ENCODE measurements at regions not wholly inside any gene's neighbourhood (a gene's known extent, or its start where the extent isn't known, plus 50 kb on each side); places are given as distances from the start of the nearest gene placed in this dataset.
"Not testable (repeated sequence)": the region's sequence is repeated elsewhere in the genome, so short reads cannot be mapped to it uniquely, and the experiment has no call there.

DNA sequence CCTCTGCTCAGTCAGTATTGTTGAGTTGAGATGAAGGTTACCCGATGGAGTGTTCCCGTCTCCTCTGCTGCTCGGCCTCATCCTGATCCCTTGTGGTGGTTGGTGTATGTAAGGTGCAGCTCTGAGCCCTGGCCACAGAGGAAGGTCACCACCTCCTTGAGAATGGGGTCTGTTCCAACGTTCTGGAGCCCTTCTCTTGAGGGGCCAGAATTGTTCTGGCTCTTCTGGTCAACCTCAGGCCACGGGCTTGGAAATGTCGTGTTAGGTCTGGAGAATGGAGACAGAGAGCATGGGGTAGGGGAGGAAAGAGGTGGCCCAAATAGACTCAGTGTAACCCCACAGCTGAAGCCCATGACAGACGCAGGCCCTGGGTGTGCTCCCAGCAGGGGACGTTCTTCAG, 62.3 kb upstream of the ETV3 start:
- H3K9me3 Mint-ChIP-seq: no peaks in the 10 kb centered on the region
- ATAC-seq (no peak), DNase-seq (no peak)
- H3K27ac Mint-ChIP-seq: no peak overlapping the region
- H3K4me3 Mint-ChIP-seq: no peak overlapping the region
- H3K4me1 Mint-ChIP-seq: peaks cover 5% of the 10 kb centered on the region
- H3K27me3 Mint-ChIP-seq: peaks cover 38% of the 10 kb centered on the region

DNA sequence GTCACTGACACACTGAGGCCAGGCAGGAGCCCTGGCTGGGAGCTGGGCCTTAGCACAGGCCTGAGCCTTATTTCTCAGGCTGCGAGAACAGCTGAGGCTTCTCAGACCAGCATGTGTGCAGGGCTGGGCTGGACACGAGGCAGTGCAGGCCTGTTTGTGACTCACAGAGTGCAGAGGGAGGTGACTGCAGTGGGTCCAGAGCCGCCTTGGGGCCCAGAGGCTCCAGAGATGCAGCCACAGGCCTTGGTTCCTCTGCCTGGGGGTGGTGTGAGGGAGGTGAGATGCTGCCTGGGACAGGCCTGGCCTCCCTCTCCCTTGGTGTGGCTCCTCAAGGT, 61.2 kb upstream of the ETV3 start:
- no peak overlapping the region for H3K4me3 Mint-ChIP-seq
- peaks cover 5% of the 10 kb centered on the region for H3K4me1 Mint-ChIP-seq
- ATAC-seq: no peak
- H3K27ac Mint-ChIP-seq: peak overlapping the region in 1 of 2 donors; percentile 49
- DNase-seq: no peak
- peaks cover 45% of the 10 kb centered on the region for H3K27me3 Mint-ChIP-seq
- no peaks in the 10 kb centered on the region for H3K9me3 Mint-ChIP-seq

DNA sequence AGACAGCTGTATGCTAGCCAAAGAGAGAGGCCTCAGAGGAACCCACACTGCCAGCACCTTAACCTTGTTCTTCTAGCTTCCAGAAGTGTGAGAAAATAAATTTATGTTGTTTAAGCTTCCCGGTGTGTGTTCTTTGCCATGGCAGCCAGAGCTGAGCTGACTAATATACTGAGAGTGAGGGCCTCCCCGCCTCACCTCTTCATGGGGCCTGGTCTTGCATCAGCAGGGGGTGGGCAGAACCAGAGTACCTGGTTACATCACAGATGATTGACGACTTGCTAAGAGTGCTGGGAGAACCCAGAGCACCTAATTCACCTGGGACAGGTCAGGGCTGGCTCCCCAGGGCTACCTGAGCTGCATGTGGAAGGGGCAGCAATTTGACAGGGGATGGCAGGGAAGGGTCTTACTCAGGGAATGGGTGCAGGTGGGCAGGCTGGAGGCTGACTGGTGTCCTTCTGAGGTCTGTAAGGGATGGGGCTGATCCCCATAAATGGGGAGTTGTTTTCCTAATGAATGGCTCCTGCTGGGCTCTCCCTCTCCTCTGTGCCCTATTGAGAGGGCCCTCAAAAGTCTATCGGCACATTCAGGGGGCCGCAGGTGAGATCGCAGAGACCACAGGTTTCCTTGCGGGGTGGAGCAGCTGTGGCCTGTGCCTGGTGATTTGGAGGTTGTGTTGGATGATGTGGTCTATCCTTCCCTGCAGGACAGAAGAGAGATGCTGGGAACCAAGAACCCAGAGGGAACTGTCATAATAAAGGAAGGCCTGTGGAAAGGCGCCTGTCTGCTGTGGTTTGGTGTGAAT, 60.6 kb upstream of the ETV3 start:
- peak overlapping the region; percentile 4 to 92 for H3K27ac Mint-ChIP-seq
- no peak for DNase-seq
- no peaks in the 10 kb centered on the region for H3K9me3 Mint-ChIP-seq
- H3K27me3 Mint-ChIP-seq: peaks cover 45% of the 10 kb centered on the region
- H3K4me1 Mint-ChIP-seq: peaks cover 7% of the 10 kb centered on the region
- peak; percentile 21 for ATAC-seq
- no peak overlapping the region for H3K4me3 Mint-ChIP-seq

DNA sequence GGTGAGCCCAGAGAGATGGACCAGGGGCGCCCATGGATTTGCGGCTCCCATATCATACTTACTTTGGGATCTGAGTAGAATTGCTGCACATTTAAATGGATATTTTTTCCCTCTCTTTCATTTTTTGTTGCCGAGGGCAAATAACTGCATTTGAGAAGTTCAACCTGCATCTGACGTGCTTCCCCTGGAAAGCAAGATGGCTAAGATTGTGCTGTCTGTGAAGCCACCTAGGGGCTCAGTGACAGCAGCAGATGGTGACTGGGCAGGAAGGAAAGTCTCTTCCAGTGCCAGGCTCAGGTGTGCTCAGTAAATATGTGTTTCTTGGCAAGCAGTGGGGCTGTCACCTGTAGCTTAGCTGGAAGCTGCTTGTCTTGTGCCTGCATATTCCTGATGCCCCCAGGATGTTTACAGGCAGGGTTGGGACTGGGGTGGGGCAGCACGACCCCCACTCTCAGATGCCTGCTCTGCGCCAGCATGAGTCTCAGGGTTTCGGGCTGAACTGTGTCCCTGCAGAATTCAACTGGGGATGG, 59.8 kb upstream of the ETV3 start:
- H3K4me1 Mint-ChIP-seq: peaks cover 11% of the 10 kb centered on the region
- H3K4me3 Mint-ChIP-seq: no peak overlapping the region
- H3K27me3 Mint-ChIP-seq: peaks cover 44% of the 10 kb centered on the region
- no peaks in the 10 kb centered on the region for H3K9me3 Mint-ChIP-seq
- no peak for DNase-seq
- H3K27ac Mint-ChIP-seq: peak overlapping the region in 1 of 2 donors; percentile 4
- ATAC-seq: no peak

DNA sequence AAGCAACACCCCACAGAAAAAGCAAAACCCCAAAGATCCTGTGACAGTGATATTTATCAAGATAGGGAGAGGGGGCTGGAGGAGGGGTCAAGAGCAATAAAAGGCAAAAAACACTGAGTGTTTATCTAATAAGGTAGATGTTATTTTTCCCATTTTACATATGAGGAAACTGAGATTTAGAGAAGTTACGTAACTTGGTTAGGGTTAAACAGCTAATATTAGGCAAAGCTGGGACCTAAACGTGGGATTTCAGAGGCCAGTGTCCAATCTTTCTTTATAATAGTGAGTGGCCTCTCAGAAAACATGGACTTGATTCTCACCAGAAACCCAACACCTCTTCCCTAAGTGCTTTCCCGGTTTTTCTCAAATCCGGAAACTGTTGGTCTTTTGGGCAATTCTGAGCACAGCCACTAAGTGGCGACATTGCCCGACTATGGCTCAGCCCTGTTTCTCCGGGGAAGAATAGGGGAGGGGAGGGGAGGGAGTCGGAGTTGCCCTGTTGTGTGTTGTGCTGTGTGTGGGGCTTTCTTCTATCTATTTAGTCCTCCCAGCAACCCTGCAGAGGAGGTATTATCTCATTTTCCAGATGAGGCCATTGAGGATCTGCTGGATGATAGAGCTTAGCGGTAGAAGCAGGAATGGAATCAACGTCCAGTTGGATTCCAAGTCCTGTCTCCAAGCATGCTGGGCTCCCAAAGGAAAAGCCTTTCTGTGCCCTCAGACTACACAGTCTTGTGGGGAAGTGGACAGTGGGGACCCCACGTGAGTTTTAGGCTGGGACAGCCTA, 58.7 kb upstream of the ETV3 start:
- H3K9me3 Mint-ChIP-seq, ATAC-seq, H3K4me3 Mint-ChIP-seq, DNase-seq, H3K27ac Mint-ChIP-seq: not testable (repeated sequence)
- H3K27me3 Mint-ChIP-seq: peaks cover 48% of the 10 kb centered on the region
- peaks cover 11% of the 10 kb centered on the region for H3K4me1 Mint-ChIP-seq

DNA sequence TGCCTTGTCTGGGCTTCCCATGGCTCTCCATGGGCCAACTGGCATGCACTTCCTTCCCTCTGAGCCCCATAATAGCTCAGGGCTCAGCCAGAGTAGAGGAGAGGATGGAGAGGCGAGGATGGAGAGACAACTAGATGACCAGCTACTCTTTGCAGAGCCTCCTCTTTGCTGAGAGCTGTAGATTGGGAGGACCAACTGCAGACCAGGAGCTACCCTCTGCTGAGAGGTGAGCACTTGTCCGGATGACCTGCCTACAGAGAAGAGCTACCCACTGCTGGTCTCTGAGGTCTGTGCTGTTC, 58.0 kb upstream of the ETV3 start:
- DNase-seq (no peak), ATAC-seq (no peak)
- Mint-ChIP-seq H3K27me3 (peaks cover 50% of the 10 kb centered on the region), H3K4me1 (peaks cover 11% of the 10 kb centered on the region), H3K9me3 (no peaks in the 10 kb centered on the region), H3K4me3 (no peak overlapping the region), H3K27ac (no peak overlapping the region)

DNA sequence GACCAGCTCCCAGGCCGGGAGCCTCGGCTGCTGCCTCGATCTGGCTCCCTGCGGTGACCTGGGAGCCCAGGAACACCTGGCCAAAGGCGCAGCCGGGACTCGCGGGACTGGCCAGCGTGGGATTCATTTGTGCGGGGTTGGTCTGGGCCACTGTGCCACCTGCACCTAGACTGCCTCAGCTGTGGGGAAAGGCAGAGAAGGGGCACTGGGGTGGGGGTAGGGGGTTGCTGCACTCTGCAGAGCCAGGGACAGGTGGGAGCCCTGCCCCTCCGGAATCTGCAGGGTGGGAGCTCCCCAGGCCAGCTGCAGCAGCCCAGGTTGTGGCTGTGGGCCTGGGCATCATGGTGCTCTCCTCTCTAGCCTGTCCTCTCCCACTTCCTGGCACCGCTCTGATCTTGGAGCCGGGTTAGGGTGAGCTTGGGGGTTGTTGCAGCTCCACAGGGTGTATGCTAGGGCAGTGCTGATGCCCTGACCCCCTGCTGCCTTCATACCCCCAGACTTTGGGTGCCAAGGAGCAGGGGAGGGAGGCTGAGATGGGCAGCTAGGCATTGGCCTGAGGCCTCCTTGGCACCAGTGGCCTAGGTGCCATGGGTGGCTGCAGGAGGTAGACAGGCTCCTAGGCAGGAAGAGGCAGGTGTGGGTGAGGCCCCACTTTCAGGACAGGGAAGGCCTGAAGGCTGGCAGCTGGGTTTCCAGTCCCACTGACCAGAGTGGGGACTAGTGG, 57.5 kb upstream of the ETV3 start:
- Mint-ChIP-seq H3K4me3 (no peak overlapping the region), H3K27me3 (peaks cover 50% of the 10 kb centered on the region), H3K27ac (no peak overlapping the region), H3K4me1 (peaks cover 11% of the 10 kb centered on the region), H3K9me3 (no peaks in the 10 kb centered on the region)
- no peak for DNase-seq
- peak; percentile 27 for ATAC-seq

DNA sequence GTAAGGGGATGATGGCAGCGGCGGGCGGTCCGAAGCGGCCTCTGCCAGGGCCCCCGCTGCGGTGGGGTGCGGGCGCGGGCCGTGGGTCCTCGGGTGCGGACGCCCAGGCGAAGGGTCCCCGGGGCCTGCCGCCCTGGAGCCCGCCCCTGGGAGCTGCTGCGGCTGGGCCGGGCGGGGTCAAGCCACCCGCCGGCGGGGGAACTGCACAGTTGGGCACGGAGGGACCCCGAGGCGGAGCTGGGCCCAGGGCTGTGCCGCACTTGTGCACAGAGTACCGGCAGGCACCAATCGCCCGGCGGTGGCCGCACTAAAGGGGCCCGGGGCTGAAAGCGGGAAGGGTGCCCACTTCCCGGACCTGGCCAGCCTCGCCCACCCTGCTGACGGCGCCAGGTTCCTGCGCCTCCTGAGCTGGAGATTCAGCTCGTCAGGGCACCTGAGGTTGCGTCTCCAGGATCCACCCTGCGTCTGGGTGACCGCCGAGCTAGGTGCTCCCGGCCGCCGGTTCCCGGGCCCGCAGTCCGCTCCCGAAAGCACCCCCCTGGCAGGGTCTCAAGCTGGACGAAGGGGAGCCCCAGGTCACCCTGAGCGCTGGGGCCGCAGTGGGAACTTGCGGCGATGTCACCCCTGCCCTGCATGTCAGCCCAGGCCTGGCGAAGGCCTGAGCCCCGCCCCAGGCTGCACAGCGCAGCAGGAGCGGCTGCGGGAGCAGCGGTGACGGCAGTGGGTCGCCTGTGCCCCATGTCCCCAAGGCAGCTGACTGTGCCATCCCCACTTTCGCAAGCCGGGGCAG, 56.7 kb upstream of the ETV3 start:
- Mint-ChIP-seq H3K27ac (no peak overlapping the region), H3K9me3 (no peaks in the 10 kb centered on the region), H3K4me1 (peaks cover 11% of the 10 kb centered on the region), H3K4me3 (no peak overlapping the region), H3K27me3 (peaks cover 50% of the 10 kb centered on the region)
- ATAC-seq: peak; percentile 29
- DNase-seq: no peak

DNA sequence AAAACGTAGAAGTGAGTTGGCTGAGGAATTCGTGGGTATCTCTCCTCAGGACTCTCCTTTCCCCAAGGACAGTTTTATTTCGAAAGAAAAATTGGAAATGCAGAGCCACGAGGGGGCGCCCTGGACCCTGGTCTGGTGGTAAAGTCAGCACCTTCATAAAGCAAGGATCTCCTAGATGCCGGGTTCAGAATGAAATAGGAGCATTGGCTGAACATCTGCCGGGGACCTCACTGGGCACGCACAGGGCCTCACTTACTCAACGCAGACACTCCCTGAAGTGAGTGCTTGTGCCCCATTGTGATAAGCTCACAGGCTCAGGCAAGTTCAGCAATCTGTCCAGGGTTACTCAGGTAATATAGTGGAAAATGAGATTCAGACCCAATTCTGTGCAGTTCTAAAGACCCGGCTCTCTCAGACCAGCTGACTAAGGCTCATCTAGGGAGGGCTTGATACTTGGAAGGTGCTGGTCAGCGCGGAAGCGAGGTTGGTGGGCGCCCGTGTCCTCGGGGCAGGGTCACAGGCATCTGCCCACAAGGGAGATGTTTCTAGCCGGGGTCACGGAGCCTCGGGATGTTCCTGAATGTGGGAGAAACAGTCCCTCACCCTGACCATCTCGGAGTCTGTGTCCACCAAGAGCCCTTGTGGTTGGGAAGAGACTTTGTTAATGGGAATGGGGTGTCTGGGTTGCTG, 55.7 kb upstream of the ETV3 start:
- Mint-ChIP-seq H3K27ac (no peak overlapping the region), H3K27me3 (peaks cover 54% of the 10 kb centered on the region), H3K4me3 (no peak overlapping the region), H3K4me1 (peaks cover 11% of the 10 kb centered on the region), H3K9me3 (no peaks in the 10 kb centered on the region)
- DNase-seq (peak; percentile 50 to 59), ATAC-seq (no peak)

DNA sequence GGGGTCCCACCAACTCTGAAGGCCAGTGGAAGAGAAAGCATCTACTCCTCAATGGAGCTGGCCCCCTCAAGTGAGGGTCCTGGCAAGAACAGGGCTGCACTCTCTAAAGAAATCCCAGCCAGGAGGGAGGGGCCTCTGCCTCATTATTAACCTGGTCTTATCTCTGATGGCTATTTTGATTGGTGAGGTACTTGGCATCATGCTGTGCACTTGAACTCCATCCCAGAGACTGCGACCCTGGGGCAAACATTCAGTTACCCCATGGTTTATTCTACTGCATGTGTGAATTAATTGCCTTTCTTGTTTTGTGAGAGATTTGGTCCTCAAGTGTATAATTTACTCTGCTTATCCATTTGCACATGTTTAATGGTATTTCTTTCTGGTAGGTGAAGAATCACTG, 55.0 kb upstream of the ETV3 start:
- Mint-ChIP-seq H3K27me3 (peaks cover 57% of the 10 kb centered on the region), H3K4me1 (peaks cover 5% of the 10 kb centered on the region)
- ATAC-seq: no peak

DNA sequence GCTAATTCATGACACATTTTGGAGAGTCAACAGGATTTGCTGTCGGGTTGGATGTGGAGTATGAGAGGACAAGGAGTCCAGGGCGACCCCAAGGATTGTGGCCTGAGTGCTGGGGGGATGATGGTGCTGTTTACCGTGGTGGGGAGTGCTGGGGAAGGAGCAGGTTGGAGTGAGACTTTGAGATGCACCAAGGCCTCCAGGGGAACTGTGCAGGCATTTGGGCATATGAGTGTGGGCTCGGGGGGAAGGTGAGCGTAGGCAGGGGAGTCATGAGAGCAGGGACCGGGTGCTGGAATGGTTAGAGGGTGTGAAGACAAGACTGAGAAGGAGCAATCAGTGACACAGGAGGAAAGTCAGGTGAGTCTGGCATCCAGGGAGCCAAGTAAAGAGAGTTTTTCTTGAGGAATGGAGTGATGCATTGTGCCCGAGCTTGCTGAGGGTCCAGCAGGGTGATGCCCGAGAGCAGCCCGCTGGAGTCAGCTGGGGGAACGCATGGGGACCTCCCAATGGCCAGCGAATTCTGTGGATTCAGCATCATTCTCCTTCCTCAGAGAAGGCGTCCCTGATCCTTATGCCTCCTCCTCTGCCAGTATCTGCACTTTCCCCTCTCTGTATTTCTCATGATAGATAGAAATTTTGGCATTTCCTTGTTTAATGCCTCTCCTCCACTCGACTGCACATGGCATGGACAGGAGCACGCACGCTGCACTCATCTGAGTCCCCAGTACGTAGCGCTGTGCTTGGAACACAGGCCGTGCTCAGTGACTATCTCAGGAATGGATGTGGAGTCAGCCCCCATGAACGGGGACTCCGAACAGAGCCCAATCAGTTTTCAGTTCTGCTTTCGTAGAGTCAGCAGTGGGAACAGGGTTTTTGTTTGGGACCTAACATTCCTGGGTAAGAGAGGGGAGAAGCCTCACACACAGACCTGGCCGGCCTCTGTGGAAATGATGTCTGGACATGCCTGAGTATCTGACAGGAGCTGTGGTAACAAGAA, 52.1 kb upstream of the ETV3 start:
- H3K27me3 Mint-ChIP-seq: peaks cover 52% of the 10 kb centered on the region
- H3K27ac Mint-ChIP-seq: peak overlapping the region in 1 of 2 donors; percentile 49
- ATAC-seq (no peak), DNase-seq (no peak)
- no peaks in the 10 kb centered on the region for H3K9me3 Mint-ChIP-seq
- H3K4me3 Mint-ChIP-seq: no peak overlapping the region
- peaks cover 5% of the 10 kb centered on the region for H3K4me1 Mint-ChIP-seq

More for the DNA sequence above, 55.0 kb upstream of the ETV3 start:
- no peaks in the 10 kb centered on the region for H3K9me3 Mint-ChIP-seq
- H3K4me3 Mint-ChIP-seq: no peak overlapping the region
- H3K27ac Mint-ChIP-seq: no peak overlapping the region
- DNase-seq: no peak

DNA sequence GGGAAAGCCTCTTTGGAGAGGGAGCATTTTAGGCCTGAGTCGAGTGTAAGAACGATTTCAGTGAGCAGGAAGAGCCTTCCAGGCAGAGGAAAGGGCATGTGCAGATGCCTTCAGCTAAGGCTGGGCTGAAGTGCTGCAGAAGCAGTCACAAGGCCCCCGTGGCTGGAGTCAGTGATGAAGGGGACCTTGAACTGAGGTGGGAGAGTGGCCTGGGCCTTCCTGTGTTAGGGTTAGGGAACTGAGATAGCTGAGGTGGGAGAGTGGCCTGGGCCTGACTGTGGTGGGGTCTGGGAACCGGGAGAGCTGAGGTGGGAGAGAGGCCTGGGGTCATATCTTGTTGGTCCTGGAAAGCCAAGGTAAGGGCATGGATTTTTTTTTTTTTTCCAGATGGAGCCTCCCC, 50.9 kb upstream of the ETV3 start:
- no peak overlapping the region for H3K4me3 Mint-ChIP-seq
- H3K27ac Mint-ChIP-seq: no peak overlapping the region
- H3K27me3 Mint-ChIP-seq: peaks cover 46% of the 10 kb centered on the region
- H3K9me3 Mint-ChIP-seq: no peaks in the 10 kb centered on the region
- DNase-seq (no peak), ATAC-seq (no peak)
- peaks cover 5% of the 10 kb centered on the region for H3K4me1 Mint-ChIP-seq
